GM19395 (cell line): ENCODE measurements at regions not wholly inside any gene's neighbourhood (a gene's known extent, or its start where the extent isn't known, plus 50 kb on each side); places are given as distances from the start of the nearest gene placed in this dataset.
"Not testable (repeated sequence)": the region's sequence is repeated elsewhere in the genome, so short reads cannot be mapped to it uniquely, and the experiment has no call there.

ENCODE experiments used
- ATAC-seq: cut with Tn5 transposase; IDR thresholded peaks from one replicate; pipeline ENCODE4 v1.9.1; 2021; ENCODE audit warnings: mild to moderate bottlenecking, moderate library complexity; ENCODE audit not compliant: unreplicated experiment

GRCh38 chr2:17373041-17373440 lies 145.2 kb downstream of the RAD51AP2 start:
- no peak for ATAC-seq

GRCh38 chr2:17363846-17364245 lies 154.4 kb downstream of the RAD51AP2 start:
- ATAC-seq: no peak

- ATAC-seq: no peak
Measured at GRCh38 chr2:17362956-17363355, 155.3 kb downstream of the RAD51AP2 start.

- peak; percentile 94 for ATAC-seq
Measured at GRCh38 chr2:17355608-17356329, 162.5 kb downstream of the RAD51AP2 start.

- ATAC-seq: no peak
Measured at GRCh38 chr2:17353263-17353662, 165.0 kb downstream of the RAD51AP2 start.

GRCh38 chr2:17342692-17343091 lies 175.5 kb downstream of the RAD51AP2 start:
- ATAC-seq: not testable (repeated sequence)

- no peak for ATAC-seq
Measured at GRCh38 chr2:17337507-17337906, 180.7 kb downstream of the RAD51AP2 start.

- no peak for ATAC-seq
Measured at GRCh38 chr2:17336458-17336857, 181.8 kb downstream of the RAD51AP2 start.

GRCh38 chr2:17334300-17334699 lies 183.9 kb downstream of the RAD51AP2 start:
- ATAC-seq: no peak

- ATAC-seq: no peak
Measured at GRCh38 chr2:17331636-17332035, 186.6 kb downstream of the RAD51AP2 start.

- ATAC-seq: no peak
Measured at GRCh38 chr2:17328161-17328560, 190.1 kb downstream of the RAD51AP2 start.

GRCh38 chr2:17327649-17328048 lies 190.6 kb downstream of the RAD51AP2 start:
- ATAC-seq: no peak

GRCh38 chr2:17326717-17327116 lies 191.5 kb downstream of the RAD51AP2 start:
- no peak for ATAC-seq

- ATAC-seq: no peak
Measured at GRCh38 chr2:17323697-17324096, 194.5 kb downstream of the RAD51AP2 start.

GRCh38 chr2:17322461-17322860 lies 195.8 kb downstream of the RAD51AP2 start:
- no peak for ATAC-seq

- ATAC-seq: no peak
Measured at GRCh38 chr2:17319090-17319489, 199.2 kb downstream of the RAD51AP2 start.

- ATAC-seq: no peak
Measured at GRCh38 chr2:17318013-17318412, 200.2 kb downstream of the RAD51AP2 start.

- ATAC-seq: no peak
Measured at GRCh38 chr2:17317439-17317976, 200.7 kb downstream of the RAD51AP2 start.

- ATAC-seq: no peak
Measured at GRCh38 chr2:17313261-17313660, 205.0 kb downstream of the RAD51AP2 start.

GRCh38 chr2:17311771-17312511 lies 206.3 kb downstream of the RAD51AP2 start:
- ATAC-seq: no peak

- no peak for ATAC-seq
Measured at GRCh38 chr2:17311106-17311619, 207.1 kb downstream of the RAD51AP2 start.
